ENCODE measurements at regions not wholly inside any gene's neighbourhood (a gene's known extent, or its start where the extent isn't known, plus 50 kb on each side); places are given as distances from the start of the nearest gene placed in this dataset.
"Not testable (repeated sequence)": the region's sequence is repeated elsewhere in the genome, so short reads cannot be mapped to it uniquely, and the experiment has no call there.

DNA sequence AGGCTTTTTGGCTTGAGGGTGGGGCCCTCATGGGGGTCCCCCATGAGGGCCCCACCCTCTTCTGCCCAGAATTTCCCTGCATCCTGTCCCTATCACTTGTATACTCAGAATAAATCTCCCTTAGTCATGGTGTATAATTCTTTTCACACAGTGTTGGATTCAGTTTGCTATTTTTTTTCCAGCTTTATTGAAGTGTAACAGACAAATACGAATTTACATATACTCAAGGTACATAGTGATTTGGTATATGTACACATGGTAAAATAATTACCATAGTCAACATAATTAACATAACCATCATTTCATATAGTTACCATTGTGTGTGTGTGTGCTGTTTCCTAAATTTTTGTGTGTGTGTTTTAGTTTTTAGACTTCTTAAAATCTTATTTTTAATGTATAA lies 289.4 kb downstream of the CNTNAP3B start:
- DNase-seq: not testable (repeated sequence)

DNA sequence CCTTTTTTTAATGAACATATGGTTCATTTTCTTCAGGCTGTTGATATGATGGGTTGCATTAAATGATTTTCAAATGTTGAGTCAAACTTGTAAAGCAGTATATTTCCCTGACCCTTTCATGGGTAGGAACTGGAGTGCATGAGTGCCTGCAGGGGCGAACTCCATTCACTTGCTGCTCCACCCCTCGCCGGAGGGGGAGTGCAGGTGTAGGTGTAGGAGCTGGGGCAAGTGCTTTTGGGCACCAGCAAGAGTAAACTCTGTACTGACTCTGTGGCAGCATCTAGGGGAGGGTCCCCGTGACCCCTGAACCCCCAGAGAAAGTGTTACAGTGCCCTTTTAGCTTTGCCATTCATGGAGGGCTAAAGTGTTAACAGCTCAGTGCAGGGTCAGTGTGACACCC lies 290.3 kb downstream of the CNTNAP3B start:
- not testable (repeated sequence) for DNase-seq

DNA sequence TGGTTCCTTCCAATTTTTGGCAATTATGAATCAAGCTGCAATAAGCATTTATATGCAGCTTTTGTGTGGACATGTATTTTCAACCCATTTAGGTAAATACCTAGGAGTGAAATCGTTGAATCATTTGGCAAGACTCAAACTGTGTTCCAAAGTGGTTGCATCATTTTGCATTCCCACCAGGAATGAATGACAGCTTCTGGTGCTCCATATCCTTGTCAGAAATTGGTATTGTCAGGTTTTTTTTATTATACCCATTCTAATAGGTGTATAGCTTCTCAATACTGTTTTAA lies 290.7 kb downstream of the CNTNAP3B start:
- not testable (repeated sequence) for DNase-seq

DNA sequence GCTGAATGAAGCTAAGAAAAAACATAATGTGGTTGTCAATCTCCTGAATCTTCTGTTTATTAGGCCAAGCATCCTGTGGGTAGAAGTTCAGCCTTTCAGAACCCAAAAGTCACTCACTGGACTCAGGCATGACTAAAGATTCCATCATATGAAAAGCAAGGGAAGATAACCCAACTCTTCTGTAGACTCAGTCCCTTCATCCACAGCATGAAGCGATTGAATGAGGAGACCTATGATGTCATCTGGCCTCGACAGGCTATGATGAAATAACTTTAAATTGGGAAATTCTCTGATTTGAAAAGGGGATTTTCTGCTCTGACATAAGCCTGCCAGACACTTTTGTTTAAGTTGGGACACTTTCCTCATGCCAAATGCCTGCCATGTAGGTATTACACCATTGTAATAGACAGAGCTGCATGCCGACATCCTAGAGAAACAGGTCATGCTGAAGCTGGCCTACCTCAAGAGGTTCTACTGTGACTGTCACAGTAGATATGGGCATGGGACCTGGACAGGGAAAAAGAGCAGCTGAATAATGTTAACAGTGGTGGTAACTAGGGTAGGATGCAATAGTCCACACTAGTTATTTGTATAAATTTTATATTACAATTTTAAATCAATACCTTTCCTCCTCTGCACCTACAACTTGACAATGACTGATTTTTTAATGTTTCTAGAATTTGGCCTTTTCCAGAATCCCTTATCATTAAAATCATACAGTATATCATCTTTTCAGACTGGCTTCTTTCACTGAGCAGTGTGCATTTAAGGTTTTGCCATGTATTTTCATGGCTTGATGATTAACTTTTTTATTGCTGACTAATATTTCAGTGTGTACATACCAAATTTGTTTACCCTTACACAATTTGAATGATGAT lies 291.3 kb downstream of the CNTNAP3B start:
- DNase-seq: not testable (repeated sequence)

DNA sequence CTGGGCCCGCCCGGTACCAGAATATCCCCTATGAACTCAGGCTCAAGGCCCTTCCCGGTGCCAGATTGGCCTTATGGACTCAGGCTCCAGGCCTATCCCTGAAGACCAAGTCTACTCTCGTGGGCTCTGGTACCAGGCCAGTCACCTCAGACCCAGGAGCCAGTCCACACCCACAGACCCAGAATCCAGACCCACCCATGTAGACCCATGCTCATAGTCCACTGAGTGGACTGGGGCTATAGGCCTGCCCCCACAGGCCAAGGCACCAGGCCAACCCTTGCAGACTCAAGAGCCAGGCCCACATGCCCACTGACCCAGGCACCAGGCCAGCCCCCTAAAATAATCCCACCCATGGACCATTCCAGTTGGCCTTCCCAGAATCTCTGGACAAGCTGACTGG lies 296.1 kb downstream of the CNTNAP3B start:
- not testable (repeated sequence) for DNase-seq

DNA sequence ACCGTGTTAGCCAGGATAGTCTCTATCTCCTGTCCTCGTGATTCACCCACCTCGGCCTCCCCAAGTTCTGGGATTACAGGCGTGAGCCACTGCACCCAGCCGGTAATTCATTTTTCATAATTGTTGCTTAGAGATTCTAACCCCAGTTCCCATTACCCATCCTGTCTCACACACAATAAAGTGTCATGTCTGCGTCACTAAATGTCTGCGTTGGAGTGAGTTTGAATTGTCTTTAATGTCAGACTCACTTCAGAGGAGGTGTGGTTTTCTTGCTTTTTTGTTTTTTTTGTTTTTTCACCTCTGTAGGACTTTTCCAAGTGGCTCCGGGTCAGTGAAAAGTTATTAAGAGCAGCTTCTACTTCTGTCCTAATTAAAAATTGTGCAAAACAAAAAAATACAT lies 304.5 kb downstream of the CNTNAP3B start:
- DNase-seq: not testable (repeated sequence)

DNA sequence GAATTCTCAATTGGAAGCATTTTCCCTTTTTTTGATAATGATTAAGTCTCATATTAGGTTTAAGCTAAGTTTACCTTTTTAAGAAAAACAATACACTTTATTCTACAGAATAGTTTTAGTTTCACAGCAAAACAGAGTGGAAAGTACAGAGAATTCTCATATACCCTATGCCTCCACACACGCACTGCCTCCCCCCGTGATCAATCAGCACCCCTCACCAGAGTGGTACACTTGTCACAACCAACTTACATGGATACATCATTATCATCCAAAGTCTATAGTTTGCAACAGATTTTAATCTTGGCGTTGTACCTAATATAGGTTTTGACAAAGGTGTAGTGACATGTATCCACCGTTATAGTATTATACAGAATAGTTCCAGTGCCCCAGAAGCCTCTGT lies 326.5 kb downstream of the CNTNAP3B start:
- DNase-seq: not testable (repeated sequence)

DNA sequence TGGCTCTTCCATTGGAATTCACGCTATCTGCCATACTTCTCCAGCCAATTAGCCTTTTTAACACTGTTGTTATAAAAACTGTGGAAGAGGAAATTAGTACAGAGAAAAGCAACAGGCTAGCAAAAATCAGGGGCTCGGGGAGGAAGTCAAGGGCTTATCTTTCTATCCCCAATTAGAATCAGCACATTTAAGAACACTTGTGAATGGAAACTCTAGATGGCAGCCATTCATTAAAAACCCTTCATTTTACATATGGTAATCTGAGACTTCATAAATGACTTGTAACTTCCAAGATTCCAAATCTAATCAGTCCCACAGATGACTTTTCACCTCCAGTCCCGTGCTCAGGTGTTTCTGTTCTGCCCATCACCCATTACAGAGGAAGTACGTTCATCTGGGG lies 330.5 kb downstream of the CNTNAP3B start:
- not testable (repeated sequence) for DNase-seq

DNA sequence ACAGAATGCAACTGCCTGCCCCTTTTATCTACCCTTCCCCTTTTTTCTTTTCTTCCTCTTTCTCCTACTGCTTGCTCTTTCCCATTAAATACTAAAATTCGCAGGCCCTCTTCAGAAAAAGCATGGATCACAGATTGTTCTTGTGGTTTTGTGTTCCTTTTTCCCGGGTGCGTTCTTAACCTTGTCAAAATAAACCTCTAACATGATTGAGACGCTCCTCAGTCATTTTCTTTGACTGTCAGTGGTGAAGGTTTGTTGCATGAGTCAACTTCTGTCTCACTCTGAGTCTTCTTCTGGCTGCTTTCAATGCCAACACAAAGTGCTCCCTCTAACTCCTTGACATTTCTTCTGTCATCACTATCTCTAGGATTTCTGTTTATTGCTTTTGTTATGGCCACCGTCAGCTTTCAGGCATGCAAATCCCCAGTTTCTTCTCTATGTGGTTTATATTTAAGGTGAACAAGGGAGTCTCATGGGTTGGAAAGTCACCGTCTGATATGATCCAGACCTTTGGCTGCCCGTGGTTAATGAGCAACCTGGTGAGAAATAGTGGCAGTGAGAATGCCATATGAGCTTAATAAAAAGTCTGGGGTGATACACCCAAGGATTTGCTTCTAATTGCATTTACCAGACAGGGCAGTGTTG lies 338.4 kb downstream of the CNTNAP3B start:
- DNase-seq: not testable (repeated sequence)

DNA sequence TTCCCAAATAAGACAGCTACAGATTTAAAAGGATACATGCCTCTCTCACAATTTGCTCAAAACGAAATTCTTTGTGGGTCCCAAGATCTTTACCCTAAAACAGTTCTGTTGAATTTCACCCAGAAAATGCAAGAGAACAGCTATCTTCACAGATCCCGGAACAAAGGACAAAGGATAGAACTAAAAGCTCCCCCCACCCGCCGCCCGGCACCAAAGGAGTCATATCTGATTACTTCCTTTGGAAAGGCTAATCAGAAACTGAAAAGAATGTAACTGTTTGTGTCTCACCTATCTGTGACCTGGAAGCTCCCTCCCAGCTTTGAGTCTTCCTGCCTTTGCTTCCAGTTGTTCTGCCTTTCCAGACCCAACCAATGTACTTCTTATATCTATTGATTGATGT lies 339.2 kb downstream of the CNTNAP3B start:
- not testable (repeated sequence) for DNase-seq

DNA sequence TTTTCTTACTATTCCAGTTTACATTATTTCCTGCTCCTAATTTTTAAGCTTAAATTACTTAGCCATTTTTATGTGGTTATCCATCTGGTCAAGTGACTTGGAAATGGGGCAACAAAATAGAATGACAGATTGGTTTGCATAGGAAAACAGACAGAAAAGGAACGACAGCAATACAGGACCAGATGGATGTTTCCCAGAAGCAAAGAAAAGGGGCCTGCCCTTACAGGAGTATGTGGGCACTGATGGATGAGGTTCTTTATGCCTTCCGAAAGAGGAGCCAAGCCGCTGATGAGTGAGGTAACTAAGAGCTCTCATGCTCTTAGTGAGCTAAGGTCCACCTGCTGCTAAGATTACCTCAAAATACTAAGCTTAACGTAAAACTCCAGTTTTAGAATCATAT lies 339.8 kb downstream of the CNTNAP3B start:
- not testable (repeated sequence) for DNase-seq

DNA sequence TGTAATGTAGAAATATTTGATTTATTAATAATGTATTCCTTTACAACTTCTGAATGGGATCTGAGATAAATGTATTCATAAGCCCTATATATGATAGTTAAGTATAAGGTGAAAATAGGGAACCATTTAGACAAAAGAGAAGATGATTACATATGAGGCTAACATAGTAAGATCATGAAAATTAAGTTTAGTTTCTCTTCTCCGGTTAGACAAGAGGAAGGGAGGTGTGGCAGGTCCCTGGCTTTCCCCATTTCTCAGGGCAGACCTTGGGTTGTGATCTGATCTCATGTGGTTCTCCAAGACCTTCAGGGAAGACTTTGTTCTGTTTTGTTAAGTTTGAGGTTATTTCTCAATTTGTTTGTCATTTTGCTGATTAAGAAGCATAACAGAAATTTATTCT lies 341.3 kb downstream of the CNTNAP3B start:
- not testable (repeated sequence) for DNase-seq

DNA sequence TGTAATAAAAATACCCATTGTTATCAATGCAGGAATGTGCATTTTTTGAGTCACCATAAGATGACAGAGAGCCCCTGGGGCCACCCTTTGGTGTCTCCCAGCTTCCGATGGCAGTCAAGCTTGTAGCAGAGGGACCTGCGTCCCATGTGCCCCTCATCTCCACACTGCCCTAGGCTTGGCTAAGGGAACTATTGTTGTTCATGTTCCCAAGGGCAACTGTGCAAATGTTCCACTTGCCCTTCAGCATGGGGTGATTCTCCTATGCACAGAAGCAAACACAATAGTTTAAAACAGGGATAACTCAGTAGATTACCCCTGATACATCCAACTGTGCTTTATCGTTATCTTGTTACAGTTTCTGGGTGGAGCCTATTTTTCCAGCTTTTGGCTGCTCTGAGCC lies 342.0 kb downstream of the CNTNAP3B start:
- DNase-seq: not testable (repeated sequence)

DNA sequence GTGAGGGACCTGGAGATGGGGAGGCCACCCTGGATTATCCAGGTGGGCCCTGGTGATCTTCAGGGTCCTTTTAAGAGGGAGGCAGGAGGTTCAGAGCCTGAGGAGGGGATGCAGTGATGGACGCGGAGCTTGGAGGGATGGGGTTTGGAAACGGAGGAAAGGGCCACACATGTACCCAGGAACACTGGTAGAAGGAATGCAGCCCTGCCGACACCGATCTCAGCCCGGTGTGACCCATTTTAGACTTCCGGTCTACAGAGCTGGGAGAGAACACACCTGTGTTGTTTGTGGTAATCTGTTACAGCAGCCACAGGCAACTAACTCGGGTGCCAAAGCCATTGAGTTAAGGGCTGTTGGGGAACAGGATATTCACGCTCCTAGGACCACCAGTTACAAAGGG lies 345.2 kb downstream of the CNTNAP3B start:
- not testable (repeated sequence) for DNase-seq

DNA sequence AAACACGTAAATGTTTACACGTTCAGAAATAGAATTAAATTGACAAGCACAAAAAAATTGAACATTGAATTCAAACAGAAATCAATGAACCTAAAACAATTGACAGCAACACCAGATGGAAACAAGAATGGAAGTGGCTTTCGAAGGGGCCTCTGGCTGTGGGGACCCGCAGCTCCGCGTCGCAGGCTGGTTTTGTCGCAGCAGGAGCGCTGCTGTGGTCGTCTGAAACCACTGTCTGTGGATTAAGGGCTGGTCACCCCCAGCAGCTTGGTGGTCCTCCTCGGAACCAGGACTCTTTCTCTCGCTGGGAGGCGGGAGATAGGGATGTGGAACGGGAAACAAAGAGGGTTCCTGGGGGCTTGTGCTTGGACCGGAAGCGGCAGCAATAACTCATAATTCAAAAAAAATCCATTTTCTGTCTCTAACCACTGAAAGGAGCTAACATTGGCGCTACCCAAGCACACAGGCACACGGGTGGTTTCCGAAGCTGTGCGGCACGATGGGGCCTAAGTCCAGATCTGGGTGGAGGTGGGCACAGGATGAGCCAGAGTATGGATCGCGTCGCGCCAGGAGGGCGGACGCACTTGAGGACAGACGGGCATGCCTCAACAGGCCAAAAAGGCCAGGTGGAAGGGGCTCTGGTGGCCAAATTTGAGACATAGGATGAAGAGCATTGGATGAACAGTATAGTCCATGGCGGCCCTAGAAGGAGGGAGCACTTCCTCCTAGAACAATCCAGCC lies 346.0 kb downstream of the CNTNAP3B start:
- DNase-seq: not testable (repeated sequence)

DNA sequence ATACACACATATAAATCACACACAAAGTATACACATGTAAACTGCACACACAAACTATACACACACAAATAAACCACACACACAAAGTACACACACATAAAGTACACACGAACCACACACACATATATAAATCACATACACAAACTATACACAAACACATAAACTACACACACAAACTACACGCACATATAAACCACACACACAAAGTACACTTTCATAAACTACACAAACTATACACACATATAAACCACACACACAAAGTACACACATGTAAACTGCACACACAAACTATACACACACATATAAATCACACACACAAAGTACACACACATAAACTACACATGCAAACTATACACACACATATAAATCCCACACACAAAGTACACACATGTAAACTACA lies 347.3 kb downstream of the CNTNAP3B start:
- not testable (repeated sequence) for DNase-seq

DNA sequence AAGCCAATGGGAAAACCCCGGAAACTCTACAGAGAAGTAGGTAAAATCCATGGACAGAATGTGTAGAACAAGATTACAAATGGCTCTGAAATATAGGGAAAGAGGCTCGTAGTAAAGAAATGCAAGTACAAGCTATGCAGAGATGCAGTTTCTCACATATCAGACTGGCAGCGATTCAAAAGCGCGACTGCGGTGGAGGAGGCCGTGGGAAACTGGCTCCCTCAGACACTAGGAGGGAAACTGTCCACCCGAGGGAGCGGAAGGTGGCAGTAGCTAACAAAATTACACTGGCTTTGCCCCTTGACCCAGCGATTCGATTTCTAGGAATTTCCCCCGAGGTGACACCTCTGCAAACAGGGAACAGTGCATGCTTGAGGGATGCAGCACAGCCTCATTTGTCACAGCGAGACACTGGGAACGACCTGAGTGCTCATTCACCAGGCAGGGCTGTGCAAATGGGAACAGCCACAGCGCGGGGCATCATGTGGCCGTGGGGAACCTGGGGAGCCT lies 349.3 kb downstream of the CNTNAP3B start:
- DNase-seq: not testable (repeated sequence)

DNA sequence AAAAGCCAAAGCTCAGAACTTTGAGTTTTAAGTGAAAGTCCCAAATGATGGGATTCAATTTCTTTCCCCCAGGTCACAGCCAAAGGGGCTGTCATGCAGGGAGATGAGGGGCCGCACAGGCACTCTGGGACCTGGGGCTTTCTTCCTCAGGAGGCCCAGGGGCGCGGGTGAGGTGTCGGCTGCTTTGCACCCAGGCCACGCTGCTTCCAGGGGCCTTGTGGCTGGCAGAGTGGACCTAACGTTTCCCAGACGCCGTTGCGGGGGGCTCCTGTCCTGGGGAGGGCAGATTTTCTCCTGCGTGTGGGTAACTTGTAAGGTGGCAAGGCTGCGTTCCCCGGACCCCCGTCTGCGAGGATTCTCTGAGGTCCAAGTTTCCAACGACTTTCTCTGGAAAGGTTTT lies 350.0 kb downstream of the CNTNAP3B start:
- DNase-seq: not testable (repeated sequence)

DNA sequence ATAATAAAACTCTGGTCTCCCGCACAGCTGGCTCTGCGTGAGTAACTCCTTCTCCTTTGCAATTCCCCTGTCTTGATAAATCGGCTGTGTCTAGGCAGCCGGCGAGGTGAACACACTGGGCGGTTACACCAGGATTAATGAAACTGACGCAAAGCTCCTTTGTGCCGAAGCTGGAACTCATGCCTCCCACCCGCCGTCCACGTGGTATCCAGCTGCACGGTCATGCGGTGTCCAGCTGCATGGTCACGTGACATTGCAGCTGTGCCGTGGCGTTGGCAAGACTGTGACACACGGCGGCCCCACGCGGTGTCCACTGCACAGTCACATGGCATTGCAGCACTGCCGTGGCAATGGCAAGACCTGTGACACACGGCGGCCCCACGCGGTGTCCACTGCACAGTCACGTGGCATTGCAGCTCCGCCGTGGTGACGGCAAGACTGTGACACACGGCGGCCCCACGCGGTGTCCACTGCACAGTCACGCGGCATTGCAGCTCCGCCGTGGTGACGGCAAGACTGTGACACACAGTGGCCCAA lies 350.6 kb downstream of the CNTNAP3B start:
- DNase-seq: not testable (repeated sequence)

DNA sequence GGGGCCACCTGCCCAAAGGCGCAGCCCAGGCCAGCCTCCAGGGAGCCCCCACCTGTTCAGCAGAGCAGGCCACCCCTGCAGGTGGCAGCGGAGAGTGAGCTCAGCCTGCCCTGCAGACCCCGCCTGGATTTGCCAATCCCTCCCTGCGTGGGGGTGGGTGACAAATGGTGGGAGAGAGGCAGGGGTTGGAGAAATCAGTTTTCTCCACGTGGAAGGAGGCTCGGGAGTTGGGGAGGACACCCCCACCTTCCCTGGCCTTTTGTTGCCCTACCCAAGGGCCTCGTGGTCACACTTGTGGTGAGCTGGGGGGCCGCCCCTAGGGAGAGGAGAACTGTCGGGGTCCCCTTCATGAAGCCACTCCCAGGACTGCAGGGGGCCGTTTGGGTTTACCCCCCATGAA lies 351.7 kb downstream of the CNTNAP3B start:
- DNase-seq: not testable (repeated sequence)

DNA sequence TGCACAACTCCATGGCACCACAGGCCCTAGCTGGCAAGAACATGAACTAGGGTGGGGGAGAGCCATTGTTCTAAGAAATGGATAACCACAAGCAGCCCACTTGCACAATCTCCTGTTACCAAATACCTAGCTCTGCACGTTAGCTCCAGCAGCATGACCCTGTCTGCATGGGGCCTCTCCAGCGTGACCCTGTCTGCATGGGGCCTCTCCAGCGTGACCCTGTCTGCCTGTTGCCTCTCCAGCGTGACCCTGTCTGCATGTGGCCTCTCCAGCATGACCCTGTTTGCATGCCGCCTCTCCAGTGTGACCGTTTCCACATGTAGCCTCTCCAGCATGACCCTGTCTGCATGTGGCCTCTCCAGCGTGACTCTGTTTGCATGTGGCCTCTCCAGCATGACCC lies 356.7 kb downstream of the CNTNAP3B start:
- DNase-seq: not testable (repeated sequence)

DNA sequence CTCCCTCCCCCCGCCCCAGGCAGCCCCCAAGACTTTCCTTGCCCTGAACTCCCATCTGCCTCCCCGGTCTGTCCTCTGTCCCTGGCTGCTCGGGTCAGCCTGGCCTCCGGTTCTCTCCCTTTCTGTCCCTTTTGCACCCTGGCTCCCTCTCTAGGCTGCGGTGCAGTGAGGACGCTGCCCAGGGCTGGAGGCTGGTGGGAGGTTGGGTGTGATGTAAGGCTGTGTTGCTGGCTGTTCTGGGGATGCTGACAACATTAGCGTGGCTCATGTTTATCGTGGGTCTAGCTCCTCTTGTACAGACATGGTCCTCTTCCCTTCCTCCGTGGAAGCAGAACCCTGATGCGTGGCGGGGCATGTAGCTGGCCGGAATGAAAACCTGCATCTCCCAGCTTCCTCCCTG lies 357.5 kb downstream of the CNTNAP3B start:
- not testable (repeated sequence) for DNase-seq

DNA sequence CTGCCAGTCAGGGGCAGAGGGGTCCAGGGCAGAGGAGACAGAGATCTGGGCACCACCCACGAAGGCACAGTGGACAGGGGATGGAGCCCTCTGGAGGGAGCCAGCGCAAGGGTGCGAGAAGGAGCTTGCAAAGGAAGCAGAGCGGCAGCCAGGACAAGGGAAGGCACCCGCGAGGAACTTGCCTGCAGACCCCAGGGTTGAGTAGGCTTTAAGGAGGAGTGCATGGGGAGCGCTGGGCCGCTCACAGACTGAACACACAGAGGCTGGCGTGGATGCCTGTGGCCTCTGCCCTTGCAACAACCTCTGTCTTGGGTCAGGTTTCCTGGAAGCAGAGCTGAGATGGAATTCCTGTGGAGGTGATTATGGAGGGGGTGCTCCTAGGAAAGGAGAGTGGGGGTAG lies 374.4 kb downstream of the CNTNAP3B start:
- DNase-seq: not testable (repeated sequence)

Data from T-helper 9 cell (primary cell).